ENCODE measurements at regions not wholly inside any gene's neighbourhood (a gene's known extent, or its start where the extent isn't known, plus 50 kb on each side); places are given as distances from the start of the nearest gene placed in this dataset.

- no peaks in the 10 kb centered on the region for H3K9me3 ChIP-seq (ENCODE audit: control insufficient read depth in 2 of 3, low read length in 3 of 3)
- no peaks in the 10 kb centered on the region for H3K27me3 ChIP-seq (ENCODE audit: control insufficient read depth in 2 of 2, insufficient read depth in 2 of 2, low read length in 2 of 2)
- DNase-seq = no peak
- Mint-ChIP-seq H3K9me3 (peaks cover 0 to 8% (median 0%) of the 10 kb centered on the region in 11 donors), H3K27ac (no peak overlapping the region), H3K4me3 (no peak overlapping the region), H3K4me1 (peaks cover 3 to 7% (median 5%) of the 10 kb centered on the region in 7 donors), H3K36me3 (no peaks in the 10 kb centered on the region), H3K27me3 (peaks cover 0 to 8% (median 3%) of the 10 kb centered on the region in 5 donors)
- no peaks in the 10 kb centered on the region for H3K4me1 ChIP-seq (ENCODE audit: control insufficient read depth in 2 of 2, insufficient read depth in 2 of 2, low read length in 2 of 2)
- ChIA-PET POLR2A (no interaction called here), CTCF (no interaction called here)
- intact Hi-C loops (cut with micrococcal nuclease) = no loop called here
- ATAC-seq = no peak
- no peak overlapping the region for H3K4me3 ChIP-seq (ENCODE audit: low read length)
- H3K27ac ChIP-seq (ENCODE audit: low read depth, low read length) = no peak overlapping the region
- no peaks in the 10 kb centered on the region for H3K36me3 ChIP-seq (ENCODE audit: control insufficient read depth in 2 of 3, insufficient read depth in 3 of 3, low read length in 3 of 3)
Measured at GRCh38 chr13:39864221-39864620, 208.8 kb downstream of the COG6 start.

- peaks cover 3 to 7% (median 5%) of the 10 kb centered on the region in 7 donors for H3K4me1 Mint-ChIP-seq
- H3K27me3 Mint-ChIP-seq = peaks cover 0 to 8% (median 2%) of the 10 kb centered on the region in 5 donors
- H3K9me3 ChIP-seq (ENCODE audit: control insufficient read depth in 2 of 3, low read length in 3 of 3) = no peaks in the 10 kb centered on the region
- no peak overlapping the region for H3K27ac Mint-ChIP-seq
- no peaks in the 10 kb centered on the region for H3K36me3 Mint-ChIP-seq
- no peaks in the 10 kb centered on the region for H3K36me3 ChIP-seq (ENCODE audit: control insufficient read depth in 2 of 3, insufficient read depth in 3 of 3, low read length in 3 of 3)
- ChIA-PET POLR2A (no interaction called here), CTCF (no interaction called here)
- DNase-seq (no peak), ATAC-seq (no peak)
- H3K4me3 ChIP-seq (ENCODE audit: low read length) = no peak overlapping the region
- peaks cover 0 to 8% (median 0%) of the 10 kb centered on the region in 11 donors for H3K9me3 Mint-ChIP-seq
- H3K4me3 Mint-ChIP-seq = no peak overlapping the region
- H3K27ac ChIP-seq (ENCODE audit: low read depth, low read length) = no peak overlapping the region
- H3K27me3 ChIP-seq (ENCODE audit: control insufficient read depth in 2 of 2, insufficient read depth in 2 of 2, low read length in 2 of 2) = no peaks in the 10 kb centered on the region
- H3K4me1 ChIP-seq (ENCODE audit: control insufficient read depth in 2 of 2, insufficient read depth in 2 of 2, low read length in 2 of 2) = no peaks in the 10 kb centered on the region
- intact Hi-C loops (cut with micrococcal nuclease) = no loop called here
Measured at GRCh38 chr13:39866722-39867121, 211.3 kb downstream of the COG6 start.

- Histone ChIP-seq H3K27me3 (ENCODE audit: control insufficient read depth in 2 of 2, insufficient read depth in 2 of 2, low read length in 2 of 2) (no peaks in the 10 kb centered on the region), H3K4me3 (ENCODE audit: low read length) (no peak overlapping the region), H3K9me3 (ENCODE audit: control insufficient read depth in 2 of 3, low read length in 3 of 3) (no peaks in the 10 kb centered on the region), H3K27ac (ENCODE audit: low read depth, low read length) (no peak overlapping the region), H3K4me1 (ENCODE audit: control insufficient read depth in 2 of 2, insufficient read depth in 2 of 2, low read length in 2 of 2) (no peaks in the 10 kb centered on the region), H3K36me3 (ENCODE audit: control insufficient read depth in 2 of 3, insufficient read depth in 3 of 3, low read length in 3 of 3) (no peaks in the 10 kb centered on the region)
- peaks cover 0 to 8% (median 0%) of the 10 kb centered on the region in 11 donors for H3K9me3 Mint-ChIP-seq
- no peak overlapping the region for H3K27ac Mint-ChIP-seq
- H3K4me1 Mint-ChIP-seq = peaks cover 3 to 7% (median 5%) of the 10 kb centered on the region in 7 donors
- H3K27me3 Mint-ChIP-seq = peaks cover 0 to 8% (median 2%) of the 10 kb centered on the region in 5 donors
- DNase-seq (no peak), ATAC-seq (no peak)
- H3K36me3 Mint-ChIP-seq = no peaks in the 10 kb centered on the region
- CTCF ChIA-PET = interaction anchor here (1.0 kb wide), 1 partner anchor 92 kb away, joined by 3 read pairs; no protein-coding TSS in a partner anchor
- POLR2A ChIA-PET = no interaction called here
- no peak overlapping the region for H3K4me3 Mint-ChIP-seq
- intact Hi-C loops (cut with micrococcal nuclease) = no loop called here
Measured at GRCh38 chr13:39867807-39868206, 212.3 kb downstream of the COG6 start.

- peaks cover 0 to 8% (median 0%) of the 10 kb centered on the region in 11 donors for H3K9me3 Mint-ChIP-seq
Measured at GRCh38 chr13:39870197-39870747, 214.8 kb downstream of the COG6 start.

GRCh38 chr13:39874331-39875053, 219.0 kb downstream of the COG6 start:
- ChIA-PET POLR2A (no interaction called here), CTCF (no interaction called here)
- H3K36me3 ChIP-seq (ENCODE audit: control insufficient read depth in 2 of 3, insufficient read depth in 3 of 3, low read length in 3 of 3) = no peaks in the 10 kb centered on the region
- intact Hi-C loops (cut with micrococcal nuclease) = no loop called here
- no peaks in the 10 kb centered on the region for H3K4me1 ChIP-seq (ENCODE audit: control insufficient read depth in 2 of 2, insufficient read depth in 2 of 2, low read length in 2 of 2)
- peaks cover 0 to under 1% (median 0%) of the 10 kb centered on the region in 11 donors for H3K9me3 Mint-ChIP-seq
- peaks cover 0 to under 1% (median 0%) of the 10 kb centered on the region in 5 donors for H3K36me3 Mint-ChIP-seq
- H3K4me1 Mint-ChIP-seq = peaks cover 0 to 10% (median 9%) of the 10 kb centered on the region in 7 donors
- no peaks in the 10 kb centered on the region for H3K9me3 ChIP-seq (ENCODE audit: control insufficient read depth in 2 of 3, low read length in 3 of 3)
- DNase-seq (no peak), ATAC-seq (no peak)
- no peak overlapping the region for H3K27ac ChIP-seq (ENCODE audit: low read depth, low read length)
- H3K4me3 ChIP-seq (ENCODE audit: low read length) = no peak overlapping the region
- H3K4me3 Mint-ChIP-seq = no peak overlapping the region
- peaks cover 0 to 3% (median 0%) of the 10 kb centered on the region in 5 donors for H3K27me3 Mint-ChIP-seq
- no peaks in the 10 kb centered on the region for H3K27me3 ChIP-seq (ENCODE audit: control insufficient read depth in 2 of 2, insufficient read depth in 2 of 2, low read length in 2 of 2)
- no peak overlapping the region for H3K27ac Mint-ChIP-seq

More at GRCh38 chr13:39870197-39870747, 214.8 kb downstream of the COG6 start:
- no peaks in the 10 kb centered on the region for H3K4me1 ChIP-seq (ENCODE audit: control insufficient read depth in 2 of 2, insufficient read depth in 2 of 2, low read length in 2 of 2)
- Mint-ChIP-seq H3K36me3 (no peaks in the 10 kb centered on the region), H3K4me1 (peaks cover 3 to 7% (median 5%) of the 10 kb centered on the region in 7 donors), H3K27me3 (peaks cover 0 to 8% (median 2%) of the 10 kb centered on the region in 5 donors), H3K27ac (no peak overlapping the region), H3K4me3 (no peak overlapping the region)
- no peak for ATAC-seq
- no peaks in the 10 kb centered on the region for H3K9me3 ChIP-seq (ENCODE audit: control insufficient read depth in 2 of 3, low read length in 3 of 3)
- H3K27me3 ChIP-seq (ENCODE audit: control insufficient read depth in 2 of 2, insufficient read depth in 2 of 2, low read length in 2 of 2) = no peaks in the 10 kb centered on the region
- no peak for DNase-seq
- intact Hi-C loops (cut with micrococcal nuclease) = no loop called here
- no peak overlapping the region for H3K27ac ChIP-seq (ENCODE audit: low read depth, low read length)
- H3K4me3 ChIP-seq (ENCODE audit: low read length) = no peak overlapping the region
- no peaks in the 10 kb centered on the region for H3K36me3 ChIP-seq (ENCODE audit: control insufficient read depth in 2 of 3, insufficient read depth in 3 of 3, low read length in 3 of 3)
- ChIA-PET POLR2A (interaction anchor here (1.1 kb wide), 1 partner anchor 12 kb away, joined by 3 read pairs; no protein-coding TSS in a partner anchor), CTCF (interaction anchor here (0.6 to 1.0 kb wide), 2 partner anchors 66 to 91 kb away, joined by 3 read pairs; no protein-coding TSS in a partner anchor)

GRCh38 chr13:39875111-39875987, 219.9 kb downstream of the COG6 start:
- Histone ChIP-seq H3K4me3 (ENCODE audit: low read length) (no peak overlapping the region), H3K4me1 (ENCODE audit: control insufficient read depth in 2 of 2, insufficient read depth in 2 of 2, low read length in 2 of 2) (no peaks in the 10 kb centered on the region), H3K36me3 (ENCODE audit: control insufficient read depth in 2 of 3, insufficient read depth in 3 of 3, low read length in 3 of 3) (no peaks in the 10 kb centered on the region), H3K27me3 (ENCODE audit: control insufficient read depth in 2 of 2, insufficient read depth in 2 of 2, low read length in 2 of 2) (no peaks in the 10 kb centered on the region), H3K27ac (ENCODE audit: low read depth, low read length) (no peak overlapping the region), H3K9me3 (ENCODE audit: control insufficient read depth in 2 of 3, low read length in 3 of 3) (no peaks in the 10 kb centered on the region)
- DNase-seq = no peak
- peak overlapping the region in 1 of 9 donors; percentile 41 for H3K27ac Mint-ChIP-seq
- no peaks in the 10 kb centered on the region for H3K9me3 Mint-ChIP-seq
- H3K36me3 Mint-ChIP-seq = peaks cover 0 to 3% (median 0%) of the 10 kb centered on the region in 5 donors
- ChIA-PET POLR2A (no interaction called here), CTCF (no interaction called here)
- H3K4me3 Mint-ChIP-seq = no peak overlapping the region
- peaks cover 0 to 3% (median 0%) of the 10 kb centered on the region in 5 donors for H3K27me3 Mint-ChIP-seq
- ATAC-seq = no peak
- intact Hi-C loops (cut with micrococcal nuclease) = no loop called here
- peaks cover 0 to 10% (median 9%) of the 10 kb centered on the region in 7 donors for H3K4me1 Mint-ChIP-seq

Data from naive thymus-derived CD4-positive, alpha-beta T cell (primary cell).